Muscle of back (tissue), 3 donors: ENCODE measurements at regions not wholly inside any gene's neighbourhood (a gene's known extent, or its start where the extent isn't known, plus 50 kb on each side); places are given as distances from the start of the nearest gene placed in this dataset.
A peak's percentile ranks its signal among the peaks of the same experiment; 100 is the strongest.

ENCODE experiments used
- DNase-seq, 3 donors: peaks; one replicate each; pipeline versions ENCODE4 v3.0.0 to v3.0.0-alpha.2; 2013

DNA sequence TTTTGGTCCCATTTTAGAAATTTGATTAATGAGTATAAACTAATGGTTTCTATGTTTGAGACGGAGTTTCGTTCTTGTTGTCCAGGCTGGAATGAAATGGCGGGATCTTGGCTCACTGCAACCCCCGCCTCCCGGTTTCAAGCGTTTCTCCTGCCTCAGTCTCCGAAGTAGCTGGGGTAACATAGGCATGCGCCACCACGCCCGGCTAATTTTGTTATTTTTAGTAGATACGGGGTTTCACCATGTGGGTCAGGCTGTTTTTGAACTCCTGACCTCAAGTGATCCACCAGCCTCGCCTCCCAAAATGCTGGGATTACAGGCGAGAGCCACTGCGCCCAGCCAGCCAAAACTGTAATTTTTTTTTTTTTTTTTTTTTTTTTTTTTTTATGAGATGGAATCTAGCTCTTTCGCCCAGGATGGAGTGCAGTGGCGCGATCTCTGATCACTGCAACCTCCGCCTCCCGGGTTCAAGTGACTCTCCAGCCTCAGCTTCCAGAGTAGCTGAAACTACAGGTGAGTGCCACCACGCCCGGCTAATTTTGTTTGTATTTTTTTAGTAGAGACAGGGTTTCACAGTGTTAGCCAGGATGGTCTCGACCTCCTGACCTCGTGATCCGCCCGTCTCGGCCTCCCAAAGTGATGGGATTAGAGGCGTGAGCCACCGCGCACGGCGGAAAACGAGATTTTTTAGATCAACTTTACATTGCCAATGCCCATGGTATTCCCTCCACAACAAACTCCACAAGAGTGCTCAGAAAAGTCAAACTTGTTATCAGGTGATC is 127.8 kb downstream of the HFE start:
- DNase-seq, result no peak

DNA sequence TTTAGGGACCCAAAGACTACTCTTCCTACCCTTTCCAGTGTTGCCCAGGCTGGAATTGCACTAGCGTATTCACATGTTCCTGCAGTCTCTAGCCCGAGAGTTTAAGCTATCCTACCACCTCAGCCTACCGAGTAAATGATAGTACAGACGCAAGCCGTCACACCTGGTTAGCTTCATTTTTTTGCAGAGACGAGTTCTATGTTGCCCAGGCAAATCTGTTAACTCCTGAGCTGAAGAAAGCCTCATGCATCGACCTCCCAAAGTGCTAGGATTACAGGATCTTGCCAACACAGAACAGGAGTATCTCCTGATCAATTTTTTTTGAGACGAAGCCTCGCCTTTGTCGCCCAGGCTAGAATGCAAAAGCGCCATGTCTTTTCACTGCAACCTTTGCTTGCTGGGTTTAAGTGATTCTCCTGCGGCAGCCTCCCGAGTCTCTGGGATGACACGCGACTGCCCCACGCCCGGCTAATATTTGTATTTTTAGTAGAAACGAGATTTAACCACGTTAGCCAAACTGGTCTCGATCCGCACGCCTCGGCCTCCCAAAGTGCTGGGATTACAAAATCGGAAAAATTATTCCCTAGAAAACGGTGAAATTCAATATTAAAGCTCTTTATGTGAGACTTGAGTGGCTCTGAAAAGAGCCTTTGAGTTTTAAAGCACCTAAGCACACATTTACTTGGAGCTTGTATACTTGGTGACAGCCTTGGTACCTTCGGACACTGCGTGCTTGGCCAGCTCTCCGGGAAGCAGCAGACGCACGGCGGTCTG is 128.5 kb downstream of the HFE start:
- peak; percentile 70 to 82 (median 77) for DNase-seq

DNA sequence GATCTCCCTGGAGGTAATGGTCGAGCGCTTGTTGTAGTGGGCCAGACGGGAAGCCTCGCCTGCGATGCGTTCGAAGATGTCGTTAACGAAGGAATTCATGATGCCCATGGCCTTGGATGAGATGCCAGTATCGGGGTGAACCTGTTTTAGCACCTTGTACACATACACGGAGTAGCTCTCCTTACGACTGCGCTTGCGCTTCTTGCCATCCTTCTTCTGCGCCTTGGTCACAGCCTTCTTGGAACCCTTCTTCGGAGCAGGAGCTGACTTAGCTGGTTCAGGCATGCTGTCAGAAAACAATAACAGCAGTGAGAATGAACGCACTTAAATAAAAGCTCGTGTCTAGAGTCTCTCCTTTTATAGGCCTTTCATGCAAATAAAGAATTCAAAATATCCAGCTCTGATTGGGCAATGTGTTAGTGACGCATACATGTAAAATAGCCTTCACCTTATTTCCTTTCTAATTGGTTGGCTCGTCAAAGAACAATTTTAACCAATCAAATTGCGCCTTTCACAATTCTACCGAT is 129.2 kb downstream of the HFE start:
- DNase-seq, result peak in 1 of 3 donors; percentile 99

GRCh38 chr6:26216886-26217713 is 129.9 kb downstream of the HFE start:
- peak; percentile 88 to 98 (median 96) for DNase-seq

GRCh38 chr6:26217714-26218075 is 130.5 kb downstream of the HFE start:
- DNase-seq, result peak; percentile 26 to 71 (median 36)

DNA sequence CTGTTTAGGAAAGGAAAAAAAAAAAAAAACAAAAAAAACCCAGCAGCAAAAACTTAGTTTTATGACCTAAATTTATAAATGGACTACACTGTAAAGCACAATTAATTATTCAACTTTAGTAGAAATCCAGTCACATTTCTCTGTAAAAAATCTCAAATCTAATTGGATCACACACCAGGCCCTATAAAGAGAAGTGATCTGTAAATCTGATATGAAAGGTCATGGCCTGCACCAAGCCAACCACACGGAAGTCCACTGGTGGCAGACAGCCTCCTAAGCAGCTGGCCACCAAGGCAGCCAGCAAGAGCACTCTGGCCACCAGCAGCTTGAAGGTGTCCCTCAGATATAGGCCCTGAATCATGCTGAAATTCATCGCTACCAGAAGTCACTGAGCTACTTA is 131.6 kb downstream of the HFE start:
- no peak for DNase-seq

DNA sequence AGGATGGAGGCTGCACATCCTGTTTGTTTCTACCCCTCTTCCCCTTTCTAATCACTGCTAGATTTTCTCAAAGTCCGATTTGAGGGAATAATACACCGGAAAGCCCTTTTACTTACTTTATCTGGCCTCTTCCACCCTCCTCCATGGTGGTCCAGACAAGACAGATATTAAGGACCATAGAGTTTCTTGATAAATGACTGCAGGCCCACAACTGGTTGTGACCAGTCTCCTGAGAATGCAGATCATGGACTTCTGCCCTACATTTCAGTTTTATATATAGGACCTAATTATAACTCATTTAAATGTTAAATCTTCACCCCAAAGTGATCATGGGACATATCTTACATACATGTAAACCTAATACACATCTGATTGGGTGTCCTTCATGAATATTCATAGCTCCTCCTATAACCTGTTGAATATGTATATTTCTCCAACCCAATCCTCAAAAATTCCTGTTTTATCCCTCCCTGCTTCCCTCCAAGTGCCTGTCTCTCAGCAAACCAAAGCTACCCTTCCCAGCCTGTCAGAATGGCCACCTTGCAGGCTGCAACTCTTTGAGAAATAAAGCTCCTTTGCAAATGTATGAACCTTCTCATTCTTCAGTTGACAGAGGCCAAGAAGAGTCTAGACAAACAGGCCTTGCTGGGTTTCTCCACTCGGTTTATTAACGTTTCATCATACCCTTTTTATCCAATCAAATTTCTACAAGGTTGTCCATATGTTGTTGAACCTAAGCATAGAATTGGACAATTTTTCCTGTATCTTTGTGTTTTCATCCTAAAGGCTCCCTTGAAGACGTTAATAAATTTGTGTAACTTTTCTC is 133.1 kb downstream of the HFE start:
- DNase-seq, result no peak

DNA sequence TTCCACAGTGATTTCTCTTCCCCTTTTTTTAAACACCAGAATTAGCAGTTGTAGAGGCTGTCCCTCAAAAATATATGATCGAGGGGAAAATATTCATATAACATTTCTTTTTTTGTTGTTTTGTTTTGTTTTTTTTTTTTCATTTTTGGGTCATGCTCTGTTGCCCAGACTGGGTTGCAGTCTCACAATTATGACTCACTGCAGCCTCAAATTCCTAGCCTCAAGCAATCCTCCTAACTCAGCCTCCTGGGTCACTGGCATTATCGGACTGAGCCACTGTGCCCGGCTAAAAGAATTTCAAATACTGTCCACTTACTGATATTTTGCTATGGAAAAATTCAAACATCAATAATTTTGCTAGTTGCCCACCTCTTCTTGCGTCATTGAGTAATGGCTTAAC is 134.0 kb downstream of the HFE start:
- no peak for DNase-seq

- peak in 1 of 3 donors; percentile 41 for DNase-seq
These were observed 135.3 kb downstream of the HFE start for GRCh38 chr6:26222571-26222970.

GRCh38 chr6:26223228-26223627 is 136.0 kb downstream of the HFE start:
- DNase-seq, result peak in 2 of 3 donors; percentile 51 to 58

- DNase-seq, result peak; percentile 90 to 97 (median 96)
These were observed 136.7 kb downstream of the HFE start for GRCh38 chr6:26223650-26224546.

- DNase-seq, result no peak
These were observed 137.3 kb downstream of the HFE start for GRCh38 chr6:26224547-26224912.

DNA sequence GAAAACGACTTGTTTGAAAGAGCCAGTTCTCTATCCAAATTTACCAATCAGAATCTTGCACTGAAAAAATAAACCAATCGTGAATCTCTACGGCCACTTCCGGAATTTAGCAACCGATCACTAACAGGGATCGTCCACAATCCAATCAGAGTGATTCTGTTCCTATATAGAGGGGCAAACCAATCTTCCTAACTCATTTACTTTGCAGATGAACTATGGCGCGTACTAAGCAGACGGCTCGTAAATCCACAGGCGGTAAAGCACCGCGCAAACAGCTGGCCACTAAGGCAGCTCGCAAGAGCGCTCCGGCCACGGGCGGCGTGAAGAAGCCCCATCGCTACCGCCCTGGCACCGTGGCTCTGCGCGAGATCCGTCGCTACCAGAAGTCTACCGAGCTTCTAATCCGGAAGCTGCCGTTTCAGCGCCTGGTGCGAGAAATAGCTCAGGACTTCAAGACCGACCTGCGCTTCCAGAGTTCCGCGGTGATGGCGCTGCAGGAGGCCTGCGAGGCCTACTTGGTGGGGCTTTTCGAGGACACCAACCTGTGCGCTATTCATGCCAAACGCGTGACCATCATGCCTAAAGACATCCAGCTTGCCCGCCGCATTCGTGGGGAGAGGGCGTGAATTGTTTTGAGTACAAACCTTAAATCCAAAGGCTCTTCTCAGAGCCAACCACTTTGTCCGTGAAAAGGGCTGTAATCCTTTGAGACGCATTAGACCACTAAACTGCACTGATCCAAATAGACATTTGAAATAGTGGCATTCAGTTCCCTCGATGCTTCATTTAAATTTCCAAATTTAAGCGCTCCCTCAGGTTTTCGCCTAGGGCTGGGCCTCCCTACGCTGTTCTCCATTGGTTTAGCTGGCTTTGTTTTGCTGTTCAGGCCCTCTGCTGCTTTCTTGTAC is 138.0 kb downstream of the HFE start:
- peak; percentile 92 to 97 (median 97) for DNase-seq

GRCh38 chr6:26225848-26226578 is 138.8 kb downstream of the HFE start:
- DNase-seq, result peak in 1 of 3 donors; percentile 61

DNA sequence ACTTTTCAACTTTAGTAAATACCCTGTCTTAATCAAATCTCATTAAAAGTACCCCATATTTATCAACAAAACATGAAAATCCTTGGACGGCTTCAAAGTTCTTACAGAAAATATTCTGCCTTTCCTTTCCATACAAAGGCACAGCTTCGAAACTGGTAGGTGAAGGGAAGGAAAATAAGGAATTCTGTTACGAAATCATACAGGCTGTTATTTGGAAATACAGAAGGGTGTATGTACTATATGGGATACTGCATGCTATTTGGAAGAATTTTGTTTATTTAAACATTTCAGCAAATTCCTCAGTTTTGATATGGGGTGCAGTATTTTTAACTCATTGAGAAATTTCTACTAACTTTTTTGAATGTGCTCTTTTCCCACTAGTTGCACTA is 138.4 kb upstream of the BTN3A2 start:
- no peak for DNase-seq

- no peak for DNase-seq
These were observed 134.6 kb upstream of the BTN3A2 start for GRCh38 chr6:26230351-26230750.

DNA sequence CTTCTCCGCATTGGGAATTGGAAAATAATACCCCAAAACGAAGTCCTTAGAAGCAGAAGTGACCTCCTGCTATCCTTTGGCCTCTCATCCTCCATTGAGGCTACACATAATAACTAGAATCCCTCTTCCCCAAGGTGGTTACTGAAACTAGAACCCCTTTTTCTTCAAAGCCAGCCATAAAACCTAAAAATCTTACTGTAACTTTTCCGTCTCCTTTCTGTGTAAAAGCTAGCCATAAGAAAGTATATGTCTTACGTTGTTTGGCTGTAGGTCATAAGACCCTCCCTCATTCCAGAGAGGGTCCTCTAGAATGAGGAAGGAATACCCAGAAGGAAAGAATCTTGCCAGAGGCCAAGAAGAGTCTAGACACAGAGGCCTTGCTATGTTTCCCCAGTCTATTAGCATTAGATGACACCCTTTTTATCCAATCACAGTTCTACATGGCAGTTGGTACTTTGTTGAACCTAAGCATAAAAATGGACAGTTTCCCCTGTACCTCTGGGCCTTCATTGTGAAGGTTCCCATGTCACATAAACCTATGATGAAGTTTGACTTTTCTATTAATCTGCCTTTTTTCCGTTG is 133.9 kb upstream of the BTN3A2 start:
- no peak for DNase-seq
